T-helper 9 cell (primary cell): ENCODE measurements at regions not wholly inside any gene's neighbourhood (a gene's known extent, or its start where the extent isn't known, plus 50 kb on each side); places are given as distances from the start of the nearest gene placed in this dataset.
"Not testable (repeated sequence)": the region's sequence is repeated elsewhere in the genome, so short reads cannot be mapped to it uniquely, and the experiment has no call there.

ENCODE experiments used
- DNase-seq: peaks from one replicate; pipeline ENCODE4 v3.0.0-alpha.2; 2020

GRCh38 chr3:124333931-124334640 lies 342.2 kb upstream of the ROPN1 start:
- no peak for DNase-seq

DNA sequence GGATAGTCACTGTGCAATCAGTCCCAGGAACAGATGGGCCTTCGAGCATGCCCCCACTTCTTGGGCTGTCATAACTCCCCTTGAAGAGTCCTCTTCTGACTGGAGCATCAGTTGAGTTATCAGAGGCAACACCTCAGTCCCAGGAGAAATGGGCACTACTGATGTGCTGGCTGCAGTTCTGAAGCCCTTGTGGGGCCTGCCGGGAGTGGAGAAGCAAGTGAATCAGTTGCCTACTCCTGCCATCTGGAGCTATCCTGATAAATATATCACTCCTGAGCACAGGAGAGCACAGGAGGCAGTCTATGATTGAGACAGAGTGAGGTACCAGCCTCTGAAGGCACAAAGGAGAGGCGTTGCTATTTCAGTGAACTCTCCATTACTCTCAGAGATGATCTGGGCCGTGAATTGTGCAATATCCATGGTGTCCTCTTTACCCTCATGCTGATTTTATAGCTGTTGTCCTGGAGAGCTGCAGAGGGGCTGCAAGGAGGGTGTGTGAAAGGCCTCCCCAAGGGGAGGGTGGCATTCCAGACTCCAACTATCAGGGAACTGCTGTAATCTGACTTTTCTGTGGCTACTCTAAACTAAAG lies 344.2 kb upstream of the ROPN1 start:
- no peak for DNase-seq

GRCh38 chr3:124345845-124346244 lies 353.9 kb upstream of the ROPN1 start:
- no peak for DNase-seq

- no peak for DNase-seq
Observed at GRCh38 chr3:124346487-124346886, 354.6 kb upstream of the ROPN1 start.

GRCh38 chr3:124347418-124347817 lies 355.5 kb upstream of the ROPN1 start:
- no peak for DNase-seq

- DNase-seq = not testable (repeated sequence)
Observed at GRCh38 chr3:124348555-124348954, 356.6 kb upstream of the ROPN1 start.

DNA sequence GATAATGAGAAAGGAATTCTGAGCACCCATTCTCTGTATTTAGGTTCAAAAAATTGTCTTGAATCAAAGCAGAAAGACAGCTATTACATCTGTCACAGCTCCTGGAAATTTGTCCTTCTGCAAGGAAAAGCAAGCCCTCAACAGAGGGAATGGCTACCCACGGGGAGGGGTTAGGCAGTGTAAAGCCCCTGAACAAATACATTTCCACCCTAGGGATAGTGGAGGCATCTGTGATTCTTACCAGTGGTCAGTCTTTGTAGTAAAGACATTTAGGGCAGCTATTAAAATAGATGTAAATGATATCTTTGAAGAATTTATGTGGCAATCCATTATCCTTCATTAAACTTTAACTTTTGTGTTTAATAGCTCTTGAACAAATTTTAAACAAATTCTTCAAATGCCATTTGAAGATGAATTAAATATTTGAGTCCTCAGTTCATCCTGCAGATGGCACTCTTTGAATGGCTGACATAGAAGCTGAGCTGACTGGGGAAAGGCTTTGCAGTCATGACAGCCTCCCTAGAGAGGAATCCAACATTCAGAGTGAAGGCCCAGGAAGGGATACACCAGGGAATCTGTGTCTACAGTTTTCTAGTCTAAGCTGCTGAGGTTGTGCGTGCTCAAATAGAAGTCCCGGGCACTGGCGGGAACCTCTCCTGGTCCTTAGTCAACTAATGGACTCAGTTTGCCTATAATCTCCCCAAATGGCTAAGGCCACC lies 359.7 kb upstream of the ROPN1 start:
- no peak for DNase-seq

DNA sequence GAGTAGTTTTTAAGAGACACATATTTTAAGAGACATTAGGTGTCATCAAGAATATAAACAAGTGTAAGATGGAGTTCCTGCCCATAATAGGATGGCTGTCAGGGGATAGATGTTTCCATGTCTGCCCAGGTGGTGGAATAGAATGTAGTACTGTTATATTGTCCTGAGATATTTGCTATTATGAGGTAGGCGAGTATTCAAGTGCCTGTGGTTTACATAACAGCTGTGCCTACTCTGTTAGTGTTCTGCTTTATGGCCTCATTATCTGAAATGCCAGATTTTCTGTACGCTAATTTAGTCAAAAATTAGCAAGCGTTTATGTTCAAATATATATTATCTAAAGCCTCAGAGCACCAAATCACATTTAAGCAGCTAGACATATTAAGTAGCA lies 360.2 kb upstream of the ROPN1 start:
- no peak for DNase-seq

- no peak for DNase-seq
Observed at GRCh38 chr3:124353691-124354090, 361.8 kb upstream of the ROPN1 start.

DNA sequence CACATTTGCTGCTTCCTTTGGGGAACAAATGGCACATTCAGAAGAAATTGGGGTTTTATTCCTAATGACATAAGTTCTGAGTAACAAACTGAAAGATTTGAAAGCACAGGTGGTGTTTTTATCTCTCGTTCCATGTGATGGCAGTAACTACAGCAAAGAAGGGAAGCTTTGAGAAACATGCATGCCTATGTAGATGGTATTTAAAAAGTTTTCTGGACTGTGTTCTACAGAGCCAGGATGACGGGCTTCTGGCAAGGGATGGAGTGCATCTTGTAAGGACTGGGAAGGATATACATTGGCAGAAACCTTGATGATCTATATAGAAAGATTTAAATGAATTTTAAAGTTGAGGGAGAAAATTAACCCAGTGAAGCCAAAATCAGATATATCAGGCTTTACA lies 362.2 kb upstream of the ROPN1 start:
- DNase-seq = no peak

DNA sequence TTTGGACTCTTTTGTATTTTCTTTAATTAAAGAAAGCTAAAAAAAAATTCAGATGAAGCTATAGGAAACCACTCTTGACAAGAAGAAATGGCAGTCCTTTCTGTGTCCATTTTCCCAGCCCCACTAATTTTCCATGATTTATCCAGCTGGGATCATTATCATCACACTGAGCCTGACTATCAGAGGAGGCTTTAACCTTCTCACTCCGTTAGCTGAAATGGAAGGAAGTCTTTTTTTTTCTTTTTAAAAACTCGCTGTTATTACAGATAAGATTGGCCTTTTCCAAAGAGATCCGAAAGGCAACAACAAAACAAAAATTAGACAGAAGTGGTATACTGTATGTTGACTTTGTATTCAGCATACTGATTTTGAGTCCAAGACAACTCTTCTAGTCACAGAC lies 366.2 kb upstream of the ROPN1 start:
- no peak for DNase-seq

- no peak for DNase-seq
Observed at GRCh38 chr3:124360155-124360554, 368.2 kb upstream of the ROPN1 start.

- no peak for DNase-seq
Observed at GRCh38 chr3:124360563-124360962, 368.6 kb upstream of the ROPN1 start.

GRCh38 chr3:124361566-124361965 lies 368.7 kb upstream of the UMPS start:
- DNase-seq = no peak

DNA sequence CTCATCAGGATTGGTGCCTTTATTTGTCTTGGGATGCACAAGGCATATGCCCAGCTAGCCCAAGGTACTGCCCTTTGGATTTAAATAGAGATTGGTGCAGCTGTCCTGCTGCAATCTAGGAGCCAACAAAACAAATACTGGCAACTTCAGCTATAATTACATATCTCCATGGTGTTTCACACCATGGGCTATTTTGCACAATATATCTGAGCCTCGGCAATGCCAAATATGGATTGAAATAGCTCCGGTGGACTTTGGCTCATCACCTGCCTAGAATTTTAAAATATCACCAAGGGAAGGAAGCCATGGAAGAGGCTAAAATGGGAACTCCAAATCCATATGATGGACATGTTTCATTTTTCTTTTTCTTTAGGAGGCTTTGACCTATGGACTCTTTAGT lies 367.8 kb upstream of the UMPS start:
- DNase-seq = no peak

DNA sequence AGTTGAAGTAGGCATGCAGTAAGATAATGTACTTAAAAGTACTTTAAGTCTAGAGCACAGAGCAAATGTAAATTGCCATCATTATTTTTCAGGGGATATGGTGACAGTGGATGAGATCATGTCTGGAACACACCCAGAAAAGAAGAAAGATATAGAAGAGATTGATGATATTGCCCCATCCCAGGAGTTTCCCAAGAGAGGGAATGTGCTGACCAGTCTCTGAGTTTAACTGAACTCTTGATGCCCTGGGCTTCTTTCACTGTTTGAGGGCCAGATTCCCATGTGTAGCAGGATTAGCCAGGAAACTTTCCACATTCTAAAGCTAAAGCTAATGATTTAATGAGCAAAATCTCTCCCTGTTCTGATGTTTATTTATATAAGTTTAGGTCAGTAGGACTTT lies 366.8 kb upstream of the UMPS start:
- DNase-seq = no peak

GRCh38 chr3:124364317-124365020 lies 365.8 kb upstream of the UMPS start:
- DNase-seq = no peak

DNA sequence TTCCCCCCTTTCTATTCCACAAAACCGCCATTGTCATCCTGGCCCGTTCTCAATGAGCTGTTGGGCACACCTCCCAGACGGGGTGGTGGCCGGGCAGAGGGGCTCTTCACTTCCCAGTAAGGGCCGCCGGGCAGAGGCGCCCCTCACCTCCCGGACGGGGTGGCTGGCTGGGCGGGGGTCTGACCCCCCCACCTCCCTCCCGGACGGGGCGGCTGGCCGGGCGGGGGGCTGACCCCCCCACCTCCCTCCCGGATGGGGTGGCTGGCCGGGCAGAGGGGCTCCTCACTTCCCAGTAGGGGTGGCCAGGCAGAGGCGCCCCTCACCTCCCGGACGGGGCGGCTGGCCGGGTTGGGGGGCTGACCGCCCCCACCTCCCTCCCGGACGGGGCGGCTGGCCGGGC lies 363.6 kb upstream of the UMPS start:
- DNase-seq = not testable (repeated sequence)

DNA sequence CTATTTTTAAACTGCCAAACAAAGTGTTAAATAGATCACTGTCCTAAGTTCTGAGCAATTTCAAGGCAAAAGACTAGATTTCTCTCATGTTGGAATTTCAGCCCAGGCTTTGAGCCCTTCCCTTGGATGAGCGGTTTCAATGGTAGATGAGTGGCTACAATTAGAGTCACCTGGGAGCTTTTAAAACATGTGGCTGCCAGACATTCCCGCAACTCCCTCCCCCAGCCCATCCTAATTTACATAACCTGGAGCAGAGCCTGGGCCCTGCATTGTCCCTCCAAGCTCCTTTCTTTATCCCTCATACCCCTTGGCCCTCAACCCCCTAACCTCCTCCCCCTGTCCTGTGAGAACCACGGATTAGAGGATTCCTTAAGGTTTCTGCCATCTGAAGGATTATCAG lies 357.5 kb upstream of the UMPS start:
- no peak for DNase-seq

DNA sequence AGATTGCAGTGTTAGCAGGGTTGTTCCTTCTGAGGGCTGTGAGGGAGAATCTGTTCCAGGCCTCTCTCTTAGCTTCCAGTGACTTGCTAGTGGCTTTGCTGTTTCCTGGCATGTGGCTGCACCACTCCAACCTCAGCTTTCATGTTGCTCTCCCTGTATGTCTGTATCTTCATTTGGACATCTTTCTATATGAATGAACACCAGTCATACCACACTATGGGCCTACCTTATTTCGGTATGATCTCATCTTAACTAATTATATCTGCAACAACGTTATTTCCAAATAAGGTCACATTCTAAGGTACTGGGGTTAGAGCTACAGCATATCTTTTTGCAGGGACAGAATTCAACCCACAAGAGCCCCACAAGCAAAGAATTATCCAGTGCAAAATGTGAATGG lies 356.7 kb upstream of the UMPS start:
- DNase-seq = no peak

DNA sequence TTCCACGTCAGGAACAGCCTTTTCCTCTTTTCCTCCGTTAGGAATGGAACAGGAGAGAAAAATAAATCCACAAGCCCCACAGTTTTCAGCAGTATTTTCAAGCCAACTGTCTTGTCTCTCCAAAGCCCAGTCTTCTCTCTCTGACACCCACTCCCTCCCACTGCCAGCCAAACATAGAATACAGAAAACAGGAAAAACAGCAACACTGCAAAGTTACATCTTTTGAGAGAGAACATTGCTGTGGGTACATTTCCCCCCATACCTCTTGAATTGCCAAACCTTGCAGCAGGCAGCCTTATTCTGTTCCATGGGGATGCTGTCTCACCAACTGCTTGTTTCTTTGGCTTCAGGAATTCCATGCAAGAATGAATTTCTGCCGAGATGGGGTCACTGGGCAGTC lies 355.7 kb upstream of the UMPS start:
- no peak for DNase-seq

DNA sequence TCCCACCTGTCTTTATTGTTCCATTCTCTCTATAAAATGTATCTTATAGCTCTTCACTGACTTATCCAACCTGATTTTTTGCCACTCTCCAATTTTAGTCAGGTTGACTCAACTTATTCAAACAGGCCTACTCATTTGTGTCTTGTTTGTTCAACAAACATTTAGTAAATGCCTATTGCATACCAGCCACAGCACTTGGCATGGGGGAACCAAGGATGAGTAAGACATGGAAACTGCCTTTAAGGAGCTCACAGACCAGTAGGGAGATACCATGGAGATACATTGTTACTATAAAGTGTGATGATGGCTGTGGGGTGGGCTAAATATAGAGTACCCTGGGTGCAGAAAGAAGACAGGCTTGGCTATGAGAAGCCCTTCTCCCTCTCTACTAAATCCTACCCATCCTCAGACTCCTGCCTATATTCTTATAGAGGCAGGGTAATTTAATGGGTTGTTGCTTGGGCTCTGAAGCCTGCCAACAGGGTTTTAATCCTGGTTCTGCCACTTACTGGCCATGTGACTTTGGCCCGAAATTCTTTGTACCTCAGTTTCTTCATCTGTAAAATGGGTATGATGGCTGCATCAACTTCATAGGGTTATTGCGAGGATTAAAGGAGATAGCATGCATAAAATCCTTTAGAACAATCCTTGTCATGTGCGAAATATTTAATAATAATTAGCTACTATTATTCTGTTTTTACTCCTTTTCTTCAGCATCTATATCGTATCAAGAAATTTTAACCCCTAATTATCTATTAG lies 348.5 kb upstream of the UMPS start:
- no peak for DNase-seq

DNA sequence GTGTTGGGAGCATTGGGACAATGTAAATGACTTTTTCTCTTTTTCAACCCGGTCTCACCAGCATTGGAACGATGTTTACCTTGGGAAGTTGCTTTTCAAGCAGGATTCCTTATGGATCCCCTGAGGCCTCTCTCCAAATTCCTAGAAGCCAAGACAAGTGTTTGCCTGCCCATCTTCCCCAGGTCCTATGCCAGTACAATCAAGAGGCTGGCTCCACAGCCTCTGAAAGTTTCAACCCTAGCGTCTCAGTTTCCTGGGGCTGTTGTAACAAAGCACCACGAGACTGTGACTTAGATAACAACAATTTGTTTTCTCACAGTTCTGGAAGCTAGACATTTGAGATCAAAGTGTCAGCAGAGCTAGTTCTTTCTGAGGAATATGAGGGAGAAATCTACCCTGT lies 347.2 kb upstream of the UMPS start:
- no peak for DNase-seq
